M059J (cell line): ENCODE measurements at regions not wholly inside any gene's neighbourhood (a gene's known extent, or its start where the extent isn't known, plus 50 kb on each side); places are given as distances from the start of the nearest gene placed in this dataset.
"Not testable (repeated sequence)": the region's sequence is repeated elsewhere in the genome, so short reads cannot be mapped to it uniquely, and the experiment has no call there.

Experiments
- DNase-seq: peaks from one replicate; pipeline ENCODE4 v3.0.0-alpha.2; 2012; ENCODE audit warnings: low read depth

DNA sequence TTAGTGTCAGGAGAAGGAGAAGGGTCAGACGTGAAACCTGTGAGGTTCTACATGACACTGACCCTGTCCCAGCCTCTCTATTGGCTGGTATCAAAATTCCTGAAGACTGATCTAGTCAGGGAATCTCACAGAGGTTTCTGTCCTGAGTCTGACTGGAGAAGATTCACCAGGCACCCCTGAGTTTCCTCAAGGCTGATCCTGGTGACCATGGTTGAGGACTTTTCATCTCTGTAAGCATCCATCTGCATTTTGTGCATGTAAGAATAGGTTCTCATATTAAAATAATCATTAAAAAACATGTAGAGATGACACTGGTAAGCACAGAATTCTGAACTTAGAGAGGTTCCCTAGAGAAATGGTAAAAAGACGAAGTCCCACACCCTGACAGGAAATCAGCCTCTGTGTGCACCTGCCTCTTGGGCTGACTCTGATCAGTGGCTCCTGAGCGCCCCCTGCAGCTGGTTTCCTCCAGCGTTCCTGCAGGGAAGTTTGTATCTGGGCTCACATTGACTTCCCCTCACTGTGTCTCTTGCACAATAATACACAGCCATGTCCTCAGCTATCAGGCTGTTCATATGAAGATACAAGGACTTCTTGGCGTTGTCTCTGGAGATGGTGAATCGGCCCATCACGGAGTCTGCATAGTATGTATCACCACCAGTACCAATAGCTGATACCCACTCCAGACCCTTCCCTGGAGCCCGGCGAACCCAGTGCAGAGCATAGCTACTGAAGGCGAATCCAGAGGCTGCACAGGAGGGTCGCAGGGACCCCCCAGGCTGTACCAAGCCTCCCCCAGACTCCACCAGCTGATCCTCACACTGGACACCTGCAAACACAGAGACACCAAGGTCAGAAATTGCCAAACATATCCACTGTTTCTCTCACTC lies 991.9 kb downstream of the TMEM121 start:
- no peak for DNase-seq

DNA sequence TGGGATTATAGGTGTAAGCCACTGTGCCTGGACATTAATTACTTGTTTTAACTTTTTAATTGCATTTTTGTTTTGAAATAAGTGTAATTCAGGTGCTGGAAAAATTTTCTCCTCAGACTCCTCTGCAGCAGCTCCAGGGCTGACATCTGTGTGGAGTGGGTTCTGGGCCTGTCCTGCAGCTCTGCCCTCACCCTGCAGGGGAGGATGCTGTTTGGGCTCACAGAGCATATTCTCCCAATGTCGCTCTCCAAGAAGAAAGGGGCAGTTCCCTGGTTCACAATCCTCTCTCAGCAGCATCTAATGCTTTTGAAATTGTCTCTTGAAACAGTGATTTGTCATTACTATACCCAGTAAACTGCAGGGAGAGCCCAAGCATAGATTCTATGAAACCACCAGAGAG lies 995.7 kb downstream of the TMEM121 start:
- DNase-seq: not testable (repeated sequence)

DNA sequence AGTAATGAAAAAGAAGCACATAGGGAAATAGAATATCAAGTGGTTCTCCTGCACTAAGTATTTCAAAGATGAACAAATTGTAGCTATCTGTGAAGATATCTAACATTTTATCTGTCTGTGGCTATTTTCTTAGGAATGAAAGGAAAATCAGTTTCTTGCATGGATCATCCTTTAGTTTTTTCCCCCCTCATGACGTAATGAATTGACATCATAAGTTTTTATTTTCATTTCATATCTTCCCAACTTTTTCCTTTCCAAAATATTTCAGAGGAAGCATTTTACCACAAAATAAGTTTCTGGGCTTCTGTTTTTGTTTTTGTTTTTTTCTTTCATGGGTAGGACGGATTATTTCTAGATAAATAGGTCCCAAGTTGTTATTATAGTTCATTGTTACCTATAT lies 996.6 kb downstream of the TMEM121 start:
- DNase-seq: no peak

DNA sequence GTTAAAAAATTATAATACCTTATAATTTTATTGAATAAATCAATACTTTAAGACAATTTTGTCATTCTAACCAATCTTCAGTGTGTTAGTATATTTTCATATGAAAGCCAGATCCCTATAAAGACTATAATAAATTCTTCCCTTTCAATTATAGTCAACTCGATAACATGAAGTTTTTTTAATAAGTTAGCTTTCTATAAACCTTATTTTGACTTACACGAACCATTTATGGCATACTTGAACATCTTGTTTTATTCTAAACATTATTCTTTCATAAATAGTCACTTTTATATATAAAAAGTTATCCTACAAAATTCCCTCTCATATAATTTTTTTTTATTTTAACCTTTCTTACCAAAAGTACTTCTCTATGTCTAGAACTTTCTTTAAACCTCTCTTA lies 1002.3 kb downstream of the TMEM121 start:
- no peak for DNase-seq

DNA sequence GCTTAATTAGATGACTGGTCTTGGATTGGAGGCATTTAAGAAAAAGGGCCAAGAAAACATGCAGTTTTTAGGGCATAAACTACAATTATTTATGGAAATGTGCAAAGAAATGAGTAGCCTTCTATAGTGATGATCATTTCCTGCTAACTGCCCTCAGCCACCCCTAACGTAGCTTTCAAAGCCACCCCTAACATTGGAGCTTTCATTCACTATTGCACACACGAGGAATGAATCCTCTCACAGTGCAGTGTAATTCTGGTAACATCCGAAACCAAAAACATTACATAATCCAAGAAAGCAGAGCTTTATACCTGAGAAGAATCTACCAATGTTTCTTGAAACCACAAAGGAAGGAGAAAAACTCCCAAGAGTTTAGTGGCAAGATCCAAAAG lies 1003.6 kb downstream of the TMEM121 start:
- no peak for DNase-seq

DNA sequence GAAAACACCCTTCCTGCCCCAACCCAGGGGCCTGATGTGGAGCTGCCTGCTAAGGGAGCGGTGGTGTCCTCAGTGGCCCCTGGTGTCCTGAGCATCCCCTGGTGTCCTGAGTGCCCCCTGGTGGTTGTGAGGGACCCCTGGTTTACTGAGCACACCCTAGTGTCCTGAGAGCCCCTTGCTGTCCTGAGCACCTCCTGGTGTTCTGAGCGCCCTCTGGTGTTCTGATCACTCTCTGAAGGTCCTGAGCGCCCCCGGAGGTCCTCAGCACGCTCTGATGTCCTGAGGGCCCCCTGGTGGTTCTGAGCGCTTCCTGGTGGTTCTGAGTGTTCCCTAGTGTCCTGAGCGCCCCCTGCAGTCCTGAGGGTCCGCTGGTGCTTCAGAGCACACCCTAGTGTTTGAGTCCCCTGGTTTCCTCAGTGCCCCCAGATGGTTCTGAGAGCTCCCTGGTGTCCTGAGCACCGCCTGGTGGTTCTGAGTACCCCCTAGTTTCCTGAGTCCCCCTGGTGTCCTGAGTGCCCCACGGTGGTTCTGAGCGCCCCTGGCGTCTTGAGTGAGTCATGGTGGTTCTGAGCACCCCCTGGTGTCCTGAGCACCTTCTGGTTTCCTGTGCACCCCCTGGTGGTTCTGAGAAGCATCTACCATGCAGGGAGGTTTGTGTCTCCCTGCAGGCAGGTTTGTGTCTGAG lies 1004.2 kb downstream of the TMEM121 start:
- DNase-seq: no peak

DNA sequence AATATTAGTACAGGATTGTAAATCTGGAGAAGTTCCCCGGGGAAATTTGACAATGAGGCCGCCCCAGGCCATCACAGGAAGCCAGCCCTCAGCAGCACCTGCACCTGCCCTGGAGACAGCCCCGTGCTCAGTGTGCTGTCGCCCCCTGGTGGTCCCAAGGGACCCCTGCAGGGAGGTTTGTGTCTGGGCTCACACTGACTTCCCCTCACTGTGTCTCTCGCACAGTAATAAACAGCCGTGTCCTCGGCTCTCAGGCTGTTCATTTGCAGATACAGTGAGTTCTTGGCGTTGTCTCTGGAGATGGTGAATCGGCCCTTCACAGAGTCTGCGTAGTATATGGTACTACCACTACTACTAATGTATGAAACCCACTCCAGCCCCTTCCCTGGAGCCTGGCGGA lies 1011.2 kb downstream of the TMEM121 start:
- not testable (repeated sequence) for DNase-seq

DNA sequence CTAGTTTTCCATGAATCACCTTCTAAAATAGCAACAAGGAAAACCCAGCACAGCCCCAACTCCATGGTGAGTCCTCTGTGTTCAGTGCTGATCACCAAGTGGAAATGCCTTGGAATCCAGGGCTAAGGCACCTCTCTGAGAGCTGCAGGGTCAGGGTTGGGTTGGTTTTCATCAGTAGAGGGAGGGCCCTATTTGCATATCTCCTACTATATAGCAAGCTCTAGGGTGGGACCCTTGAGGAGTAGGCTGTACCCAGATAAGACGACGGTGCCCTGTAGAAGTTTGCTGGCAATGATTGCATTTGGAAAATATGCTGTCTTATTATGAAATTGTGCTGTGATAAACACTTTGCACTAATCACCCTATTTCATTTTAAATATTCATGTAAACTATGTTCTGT lies 1011.8 kb downstream of the TMEM121 start:
- no peak for DNase-seq

DNA sequence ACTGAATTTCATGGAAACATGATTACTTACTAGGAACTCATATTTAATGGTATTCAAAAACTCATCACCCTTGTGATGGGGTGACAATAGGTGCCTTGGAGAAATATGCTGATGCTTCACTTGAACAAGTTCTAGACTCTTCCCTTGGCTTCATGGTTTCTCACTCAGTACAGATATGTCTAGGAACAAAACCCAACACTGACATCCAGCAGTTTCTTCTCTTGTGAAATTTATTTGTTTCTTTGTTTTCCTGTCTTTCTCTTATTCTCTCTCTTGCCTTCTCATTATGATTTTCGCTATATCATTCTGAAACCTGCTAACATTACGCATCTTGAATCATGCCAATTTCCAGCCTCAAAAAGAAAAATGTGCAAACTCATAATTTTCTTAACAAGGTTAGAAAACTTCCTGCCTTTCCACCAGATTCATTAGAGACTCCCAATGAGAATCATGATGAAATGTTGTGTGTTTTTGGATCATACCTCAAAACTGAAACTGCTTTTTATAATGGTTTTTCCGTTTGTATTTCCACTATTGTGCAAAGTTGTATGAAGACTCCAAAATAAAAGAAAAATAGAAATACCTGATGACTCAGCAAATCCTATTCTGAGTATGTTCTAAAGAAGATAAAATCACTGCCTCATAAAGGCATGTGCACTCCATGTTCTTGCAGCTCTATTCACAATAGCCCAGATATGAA lies 1021.5 kb downstream of the TMEM121 start:
- no peak for DNase-seq

DNA sequence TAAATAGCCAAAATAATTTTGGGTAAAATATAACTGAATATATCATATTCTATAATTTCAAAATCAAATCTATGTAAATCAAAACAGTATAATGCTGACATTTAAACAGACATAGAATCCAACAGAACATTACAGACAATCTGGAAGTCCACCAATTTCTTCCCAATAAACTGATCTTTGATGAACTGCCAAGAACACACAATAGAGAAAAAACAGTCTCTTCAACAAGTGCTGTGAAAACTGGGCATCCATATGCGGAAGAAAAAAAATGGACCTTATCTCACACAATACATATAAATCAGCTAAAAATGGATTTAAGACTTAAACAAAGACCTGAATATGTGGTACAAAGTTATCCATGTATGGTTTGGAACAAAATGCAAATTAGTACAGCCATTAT lies 1022.7 kb downstream of the TMEM121 start:
- no peak for DNase-seq

DNA sequence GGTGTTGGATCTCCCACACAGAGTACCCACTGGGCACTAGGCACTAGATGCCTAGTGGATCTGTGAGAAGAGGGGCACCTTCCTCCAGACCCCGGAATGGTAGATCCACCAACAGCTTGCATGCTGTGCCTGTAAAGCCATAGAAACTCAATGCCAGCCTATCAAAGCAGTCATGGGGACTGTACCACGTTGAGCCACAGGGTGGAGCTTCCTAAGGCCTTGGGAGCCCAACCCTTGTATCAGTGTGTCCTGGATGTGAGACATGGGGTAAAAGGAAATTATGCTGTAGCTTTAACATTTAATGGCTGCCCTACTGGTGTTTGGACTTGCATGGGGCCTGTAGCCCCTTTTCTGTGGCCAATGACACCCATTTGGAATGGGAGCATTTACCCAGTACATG lies 1024.9 kb downstream of the TMEM121 start:
- DNase-seq: no peak

DNA sequence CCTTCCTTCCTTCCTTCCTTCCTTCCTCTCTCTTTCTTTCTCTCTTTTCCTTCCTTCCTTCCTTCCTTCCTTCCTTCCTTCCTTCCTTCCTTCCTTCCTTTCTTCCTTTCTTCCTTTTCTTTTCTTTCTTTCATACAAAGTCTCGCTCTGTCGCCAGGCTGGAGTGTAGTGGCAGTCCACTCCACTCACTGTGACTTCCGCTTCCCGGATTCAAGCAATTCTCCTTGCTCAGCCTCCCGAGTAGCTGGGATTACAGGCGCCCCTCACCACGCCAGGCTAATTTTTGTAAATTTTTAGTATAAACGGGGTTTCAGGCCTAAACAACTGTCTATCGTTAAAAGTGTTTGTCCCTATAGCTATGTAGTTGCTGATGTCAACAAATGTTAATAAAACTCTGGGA lies 1029.8 kb downstream of the TMEM121 start:
- not testable (repeated sequence) for DNase-seq

DNA sequence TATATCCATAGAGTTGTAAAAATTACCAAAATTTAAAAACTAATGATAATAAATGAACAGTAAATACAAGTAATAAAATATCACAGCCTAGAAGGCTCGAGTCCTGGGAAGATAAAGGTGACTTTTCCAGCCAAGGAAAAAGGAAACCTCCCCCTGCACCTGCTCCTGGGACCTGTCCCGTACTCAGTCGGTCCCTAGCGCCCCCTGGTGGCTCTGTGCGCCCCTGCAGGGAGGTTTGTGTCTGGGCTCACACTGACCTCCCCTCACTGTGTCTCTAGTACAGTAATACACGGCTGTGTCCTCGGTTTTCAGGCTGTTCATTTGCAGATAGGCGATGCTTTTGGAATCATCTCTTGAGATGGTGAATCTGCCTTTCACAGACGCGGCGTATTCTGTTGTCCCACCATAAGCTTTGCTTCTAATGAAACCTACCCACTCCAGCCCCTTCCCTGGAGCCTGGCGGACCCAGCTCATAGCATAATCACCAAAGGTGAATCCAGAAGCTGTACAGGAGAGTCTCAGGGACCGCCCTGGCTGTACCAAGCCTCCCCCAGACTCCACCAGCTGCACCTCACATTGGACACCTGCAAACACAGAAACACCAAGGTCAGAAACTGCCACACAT lies 1030.4 kb downstream of the TMEM121 start:
- DNase-seq: peak; percentile 10

DNA sequence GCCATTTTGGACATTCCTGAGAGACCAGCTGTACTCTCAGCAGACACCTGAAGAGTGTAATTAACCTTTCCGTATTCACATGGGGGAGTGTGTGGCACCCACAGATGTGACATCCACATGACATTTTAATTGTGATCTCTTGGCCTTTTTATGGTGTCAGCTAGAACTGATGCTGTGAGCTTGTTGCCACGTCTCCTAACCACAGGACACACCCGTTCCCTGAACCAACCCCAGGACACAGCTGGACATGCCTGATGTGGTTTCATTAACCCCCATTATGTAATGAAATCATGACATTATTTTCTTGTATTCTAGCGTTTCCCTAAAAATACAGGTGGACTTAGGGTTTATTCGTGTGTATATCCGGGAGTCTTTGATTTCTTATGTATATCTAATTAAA lies 1036.1 kb downstream of the TMEM121 start:
- DNase-seq: no peak

DNA sequence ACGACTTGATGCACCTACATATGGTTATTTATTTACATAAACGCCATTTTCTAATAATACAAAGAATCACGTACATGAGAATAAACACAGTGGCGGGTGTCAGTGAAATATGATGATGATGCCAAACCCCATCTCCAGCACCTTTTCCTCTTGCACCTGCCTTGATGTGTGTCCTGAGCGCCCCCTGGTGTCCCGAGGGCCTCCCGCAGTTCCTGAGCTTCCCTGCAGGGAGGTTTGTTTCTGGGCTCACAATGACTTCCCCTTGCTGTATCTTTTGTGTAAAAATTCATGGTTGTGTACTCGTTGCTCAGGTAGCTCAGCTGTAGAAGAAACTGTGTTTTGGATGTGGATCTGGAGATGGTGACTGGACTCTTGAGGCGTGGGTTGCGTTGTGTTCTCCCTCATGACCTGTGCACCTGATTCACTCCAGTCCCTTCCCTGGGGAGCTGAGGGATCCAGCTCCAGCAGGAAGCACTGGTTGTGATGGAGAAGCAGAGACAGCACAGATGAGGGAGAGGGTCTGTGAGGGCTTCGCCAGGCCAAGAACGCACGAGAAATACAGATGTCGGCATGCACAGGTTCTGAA lies 1037.8 kb downstream of the TMEM121 start:
- DNase-seq: peak; percentile 7

DNA sequence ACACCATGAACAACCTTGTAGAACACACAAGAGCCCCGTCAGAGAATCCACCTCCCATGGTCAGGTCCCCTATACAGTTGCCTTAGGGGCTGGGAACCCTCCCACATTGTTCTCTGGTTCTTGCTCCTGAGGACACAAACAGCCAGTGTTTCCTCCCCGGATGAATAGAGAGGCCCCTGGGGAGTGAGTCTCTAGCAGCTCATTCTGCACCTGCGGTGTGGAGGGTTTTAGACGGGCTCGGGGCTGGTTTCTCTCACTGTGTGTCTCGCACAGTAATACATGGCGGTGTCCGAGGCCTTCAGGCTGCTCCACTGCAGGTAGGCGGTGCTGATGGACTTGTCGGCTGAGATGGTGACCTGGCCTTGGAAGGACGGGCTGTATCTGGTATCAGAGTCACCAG lies 1052.1 kb downstream of the TMEM121 start:
- DNase-seq: no peak

DNA sequence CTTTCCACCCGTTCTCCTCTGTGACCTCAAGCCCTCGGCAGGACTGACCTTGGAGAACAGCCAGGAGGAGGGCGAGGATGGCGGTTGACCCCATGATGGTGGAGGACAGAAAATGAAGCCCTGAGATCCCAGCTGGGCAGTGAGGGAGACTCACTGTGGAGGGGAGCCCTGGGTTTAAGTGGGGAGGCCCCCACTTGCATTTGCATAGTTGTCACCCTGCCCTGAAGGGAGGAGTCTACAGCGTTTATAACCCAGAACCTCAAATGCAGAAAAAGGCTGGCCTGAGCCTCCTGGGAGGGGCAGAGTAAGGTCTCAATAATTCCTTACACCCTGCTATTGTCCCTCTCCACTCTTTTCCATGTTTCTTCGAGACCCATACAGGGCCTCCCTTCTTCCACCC lies 1052.7 kb downstream of the TMEM121 start:
- DNase-seq: no peak

DNA sequence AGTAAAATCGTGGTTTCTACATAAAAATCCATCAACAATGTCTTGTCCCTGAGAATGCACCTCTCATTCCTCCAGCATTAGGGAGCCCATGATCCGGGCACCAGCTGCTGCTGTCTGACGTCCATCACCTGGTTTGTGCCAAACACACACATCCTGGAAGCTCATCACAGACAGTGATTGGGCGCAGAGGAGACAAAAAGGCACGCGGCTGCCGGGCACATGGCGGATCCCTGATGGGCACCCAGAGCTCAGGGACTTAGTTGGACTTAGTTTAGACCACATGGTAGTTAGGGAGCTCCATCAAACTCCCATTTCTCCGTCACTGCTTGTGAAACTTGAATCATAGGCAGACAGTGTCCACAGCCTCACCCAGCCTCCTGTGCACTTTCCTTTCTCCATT lies 1059.3 kb downstream of the TMEM121 start:
- no peak for DNase-seq

DNA sequence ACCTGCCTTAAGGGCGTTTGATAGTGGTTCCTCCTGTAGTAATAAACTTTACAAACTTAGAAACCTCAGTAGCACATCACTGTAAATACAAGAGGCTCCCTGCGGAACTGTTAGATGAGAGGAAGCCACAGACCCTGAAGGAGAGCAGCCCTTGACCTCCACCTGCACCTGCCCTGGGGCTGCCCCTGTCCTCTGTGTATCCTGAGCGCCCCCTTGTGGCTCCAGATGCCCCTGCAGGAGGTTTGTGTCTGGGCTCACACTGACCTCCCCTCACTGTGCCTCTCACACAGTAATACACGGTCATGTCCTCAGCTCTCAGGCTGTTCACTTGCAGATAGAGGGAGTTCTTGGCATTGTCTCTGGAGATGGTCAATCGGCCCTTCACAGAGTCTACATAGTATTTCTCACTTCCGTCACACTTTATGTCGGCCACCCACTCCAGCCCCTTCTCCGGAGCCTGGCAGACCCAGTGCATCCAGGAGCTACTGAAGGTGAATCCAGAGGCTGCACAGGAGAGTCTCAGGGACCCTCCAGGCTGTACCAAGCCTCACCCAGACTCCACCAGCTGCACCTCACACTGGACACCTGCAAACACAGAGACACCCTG lies 1059.8 kb downstream of the TMEM121 start:
- DNase-seq: no peak

DNA sequence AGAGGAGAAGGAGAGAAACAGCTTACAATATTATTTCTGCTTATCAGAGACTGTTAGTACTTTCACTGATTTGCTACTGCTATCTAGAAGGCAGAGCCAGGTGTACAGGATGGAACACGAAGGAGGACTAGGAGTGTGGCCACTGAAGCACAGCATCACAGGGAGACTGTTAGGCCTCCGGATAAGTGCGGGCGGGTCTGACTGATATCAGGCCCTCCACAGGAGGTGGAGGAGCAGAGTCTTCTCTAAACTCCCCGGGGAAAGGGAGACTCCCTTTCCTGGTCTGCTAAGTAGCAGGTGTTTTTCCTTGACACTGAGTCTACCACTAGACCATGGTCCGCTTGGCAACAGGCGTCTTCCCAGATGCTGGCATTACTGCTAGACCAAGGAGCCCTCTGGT lies 1065.2 kb downstream of the TMEM121 start:
- not testable (repeated sequence) for DNase-seq

DNA sequence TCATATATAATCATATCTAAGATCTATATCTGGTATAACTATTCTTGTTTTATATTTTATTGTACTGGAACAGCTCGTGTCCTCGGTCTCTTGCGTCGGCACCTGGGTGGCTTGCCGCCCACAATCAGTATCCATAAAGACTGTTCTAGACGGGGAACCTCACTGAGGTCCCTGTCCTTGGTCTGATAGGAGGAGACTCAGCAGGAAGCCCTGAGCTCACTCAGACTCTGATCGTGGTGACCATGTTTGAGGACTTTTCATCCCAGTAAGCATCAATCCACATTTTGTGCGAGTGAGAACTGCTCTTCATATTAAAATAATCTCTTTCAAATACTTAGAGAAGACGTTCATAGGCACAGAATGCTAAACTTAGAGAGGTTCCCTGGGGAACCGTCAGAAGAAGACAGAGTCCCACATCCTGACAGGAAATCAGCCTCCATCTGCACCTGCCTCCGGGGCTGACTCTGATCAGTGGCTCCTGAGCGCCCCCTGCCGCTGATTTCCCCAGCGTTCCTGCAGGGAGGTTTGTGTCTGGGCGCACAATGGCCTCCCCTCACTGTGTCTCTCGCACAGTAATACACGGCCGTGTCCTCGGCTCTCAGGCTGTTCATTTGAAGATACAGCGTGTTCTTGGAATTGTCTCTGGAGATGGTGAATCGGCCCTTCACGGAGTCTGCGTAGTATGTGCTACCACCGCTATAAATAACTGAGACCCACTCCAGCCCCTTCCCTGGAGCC lies 1065.9 kb downstream of the TMEM121 start:
- DNase-seq: not testable (repeated sequence)
